Stimulated activated naive CD8-positive, alpha-beta T cell treated with anti-CD3 and anti-CD28 coated beads, Interleukin-15, amount 100 ng/mL, for 72 hours (primary cell): ENCODE measurements at regions not wholly inside any gene's neighbourhood (a gene's known extent, or its start where the extent isn't known, plus 50 kb on each side); places are given as distances from the start of the nearest gene placed in this dataset.

Source experiments
- ATAC-seq: fragments of 150-1000 bp; cut with Tn5 transposase; 2 replicates; pipeline ENCODE4 v1.10.0; 2021; ENCODE audit warnings: mild to moderate bottlenecking, moderate library complexity
- DNase-seq, 2 donors: peaks; one replicate each; pipeline ENCODE4 v3.0.0; 2021 to 2022
- H3K27ac Mint-ChIP-seq, 2 donors: one replicate each; pipeline ENCODE4 v1.8.0; 2022; ENCODE audit warnings: mild to moderate bottlenecking in 2 of 2, mixed read lengths in 2 of 2, moderate library complexity in 2 of 2
- H3K27me3 Mint-ChIP-seq: one replicate; pipeline ENCODE4 v1.8.0; 2022; ENCODE audit warnings: mixed read lengths
- H3K4me1 Mint-ChIP-seq: one replicate; pipeline ENCODE4 v1.8.0; 2022; ENCODE audit warnings: mild to moderate bottlenecking, mixed read lengths
- H3K4me3 Mint-ChIP-seq, 2 donors: one replicate each; pipeline ENCODE4 v1.8.0; 2022; ENCODE audit warnings: mild to moderate bottlenecking in 2 of 2, mixed read lengths in 2 of 2, moderate library complexity in 1 of 2
- H3K9me3 Mint-ChIP-seq, 2 donors: one replicate each; pipeline ENCODE4 v1.8.0; 2022; ENCODE audit warnings: mixed read lengths in 2 of 2

DNA sequence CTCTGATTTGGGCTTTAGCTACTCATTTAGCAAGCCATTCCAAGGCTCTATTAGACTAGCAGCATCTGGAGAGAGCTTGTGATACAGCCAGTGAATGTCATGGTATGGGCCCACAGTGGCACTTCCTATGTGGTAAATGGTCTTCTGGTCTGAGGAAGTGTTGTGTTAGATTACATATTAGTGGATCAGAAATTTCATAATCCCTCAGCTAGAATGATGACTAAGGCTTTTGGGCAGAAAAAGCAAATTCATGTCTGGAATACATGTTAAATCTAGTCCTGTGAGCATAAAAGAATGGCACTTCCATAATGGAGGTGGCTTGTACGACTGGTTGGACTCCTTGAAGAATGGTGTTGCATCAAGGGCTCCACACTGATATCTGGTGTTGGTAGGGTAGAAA is 436.8 kb upstream of the CWC22 start:
- Mint-ChIP-seq H3K27ac (no peak overlapping the region), H3K4me1 (no peaks in the 10 kb centered on the region), H3K9me3 (peaks cover 7 to 9% of the 10 kb centered on the region in 2 donors), H3K27me3 (no peaks in the 10 kb centered on the region), H3K4me3 (no peak overlapping the region)
- no peak for DNase-seq
- no peak for ATAC-seq

DNA sequence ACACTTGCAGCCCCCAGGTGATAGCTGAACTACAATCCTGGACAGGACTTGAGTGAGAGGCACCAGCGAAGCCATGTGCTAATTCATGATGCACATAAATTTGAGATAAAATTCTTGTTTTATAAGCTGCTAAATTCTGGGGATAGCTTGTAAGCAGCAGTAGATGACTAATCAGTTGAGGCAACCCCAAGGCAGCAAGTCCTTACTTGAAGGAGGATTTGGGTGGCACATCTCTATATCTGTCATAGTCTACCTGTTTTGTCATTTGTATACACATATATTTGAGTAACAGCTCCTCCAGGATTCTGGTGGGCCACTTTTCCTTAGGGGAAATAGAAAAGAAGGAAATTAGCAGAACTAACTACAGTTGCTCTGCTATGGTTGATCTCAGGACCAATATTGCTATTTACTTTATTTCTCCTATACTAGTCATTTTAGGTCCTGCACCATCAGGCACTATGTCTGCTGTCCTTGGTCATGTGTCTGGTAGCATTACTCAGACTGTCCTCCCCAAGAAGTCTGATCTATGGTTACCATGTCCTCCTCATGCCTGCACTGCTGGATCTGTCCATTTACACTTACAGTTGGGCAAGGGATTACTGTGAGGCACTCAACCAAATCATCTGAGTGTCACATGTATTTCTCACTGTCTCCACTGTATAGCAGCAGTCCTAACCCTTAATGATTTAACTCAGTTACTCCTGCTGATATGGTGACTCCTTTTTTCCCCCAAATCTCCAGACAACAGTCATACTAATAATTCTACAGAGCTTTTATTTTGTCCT is 436.0 kb upstream of the CWC22 start:
- Mint-ChIP-seq H3K4me3 (no peak overlapping the region), H3K4me1 (no peaks in the 10 kb centered on the region), H3K27me3 (no peaks in the 10 kb centered on the region), H3K9me3 (peaks cover 7 to 9% of the 10 kb centered on the region in 2 donors), H3K27ac (no peak overlapping the region)
- ATAC-seq (no peak), DNase-seq (no peak)

- no peak for DNase-seq
- H3K27me3 Mint-ChIP-seq, result no peaks in the 10 kb centered on the region
- no peaks in the 10 kb centered on the region for H3K4me1 Mint-ChIP-seq
- H3K4me3 Mint-ChIP-seq, result no peak overlapping the region
- ATAC-seq, result no peak
- peaks cover under 1 to 2% of the 10 kb centered on the region in 2 donors for H3K9me3 Mint-ChIP-seq
- no peak overlapping the region for H3K27ac Mint-ChIP-seq
These were observed 412.1 kb upstream of the CWC22 start for GRCh38 chr2:180419212-180419611.

DNA sequence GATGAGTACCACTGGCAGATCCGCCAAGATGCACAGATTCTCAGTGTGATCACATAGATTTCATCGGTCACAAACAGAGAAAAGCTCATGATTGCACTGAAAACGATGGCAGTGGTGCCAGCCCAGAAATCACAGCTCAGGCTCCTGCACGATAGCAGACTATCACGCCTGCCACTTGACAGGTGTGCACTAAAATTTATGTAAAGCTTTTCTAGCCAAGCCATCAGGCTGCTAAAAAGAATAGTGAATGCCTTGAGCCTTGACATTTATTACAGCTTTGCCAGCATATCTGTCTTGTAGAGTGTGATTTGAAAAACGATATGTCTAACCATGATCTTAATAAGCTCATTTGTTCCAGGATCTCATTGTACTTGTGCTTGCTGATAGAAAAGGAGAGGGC is 409.5 kb upstream of the CWC22 start:
- H3K27ac Mint-ChIP-seq, result no peak overlapping the region
- no peak overlapping the region for H3K4me3 Mint-ChIP-seq
- no peak for ATAC-seq
- no peaks in the 10 kb centered on the region for H3K9me3 Mint-ChIP-seq
- H3K4me1 Mint-ChIP-seq, result no peaks in the 10 kb centered on the region
- DNase-seq, result no peak
- no peaks in the 10 kb centered on the region for H3K27me3 Mint-ChIP-seq

- no peak overlapping the region for H3K4me3 Mint-ChIP-seq
- H3K27me3 Mint-ChIP-seq, result no peaks in the 10 kb centered on the region
- H3K4me1 Mint-ChIP-seq, result no peaks in the 10 kb centered on the region
- H3K9me3 Mint-ChIP-seq, result no peaks in the 10 kb centered on the region
- no peak overlapping the region for H3K27ac Mint-ChIP-seq
- ATAC-seq (no peak), DNase-seq (no peak)
These were observed 406.2 kb upstream of the CWC22 start for GRCh38 chr2:180413336-180413735.

- ATAC-seq (no peak), DNase-seq (no peak)
- H3K4me1 Mint-ChIP-seq, result no peaks in the 10 kb centered on the region
- H3K4me3 Mint-ChIP-seq, result no peak overlapping the region
- no peaks in the 10 kb centered on the region for H3K9me3 Mint-ChIP-seq
- no peak overlapping the region for H3K27ac Mint-ChIP-seq
- H3K27me3 Mint-ChIP-seq, result no peaks in the 10 kb centered on the region
These were observed 405.1 kb upstream of the CWC22 start for GRCh38 chr2:180412219-180412618.

GRCh38 chr2:180411661-180412060 is 404.6 kb upstream of the CWC22 start:
- H3K27ac Mint-ChIP-seq, result no peak overlapping the region
- DNase-seq, result no peak
- no peak for ATAC-seq
- H3K9me3 Mint-ChIP-seq, result no peaks in the 10 kb centered on the region
- H3K4me3 Mint-ChIP-seq, result no peak overlapping the region
- no peaks in the 10 kb centered on the region for H3K4me1 Mint-ChIP-seq
- H3K27me3 Mint-ChIP-seq, result no peaks in the 10 kb centered on the region

DNA sequence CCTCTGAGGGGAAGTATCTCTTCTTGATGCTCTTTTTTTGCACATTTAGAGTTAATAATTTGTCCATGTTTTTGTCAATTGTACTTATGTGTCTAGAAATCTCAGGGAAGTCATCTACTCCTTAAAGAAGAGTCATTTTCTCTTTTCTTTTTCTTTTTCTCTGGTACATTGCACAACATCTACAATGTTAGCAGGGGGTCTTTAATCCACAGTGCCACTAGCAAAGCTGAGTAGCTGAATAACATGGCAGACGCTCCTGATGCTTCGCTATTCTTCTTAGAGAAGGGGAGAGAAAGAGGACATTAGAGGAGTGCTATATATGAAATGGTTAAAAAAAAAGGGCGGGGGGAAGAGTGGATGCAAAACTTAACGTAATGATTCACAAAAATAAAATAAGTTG is 399.6 kb upstream of the CWC22 start:
- no peak overlapping the region for H3K4me3 Mint-ChIP-seq
- no peaks in the 10 kb centered on the region for H3K9me3 Mint-ChIP-seq
- ATAC-seq (no peak), DNase-seq (no peak)
- no peaks in the 10 kb centered on the region for H3K4me1 Mint-ChIP-seq
- H3K27ac Mint-ChIP-seq, result no peak overlapping the region
- H3K27me3 Mint-ChIP-seq, result no peaks in the 10 kb centered on the region

DNA sequence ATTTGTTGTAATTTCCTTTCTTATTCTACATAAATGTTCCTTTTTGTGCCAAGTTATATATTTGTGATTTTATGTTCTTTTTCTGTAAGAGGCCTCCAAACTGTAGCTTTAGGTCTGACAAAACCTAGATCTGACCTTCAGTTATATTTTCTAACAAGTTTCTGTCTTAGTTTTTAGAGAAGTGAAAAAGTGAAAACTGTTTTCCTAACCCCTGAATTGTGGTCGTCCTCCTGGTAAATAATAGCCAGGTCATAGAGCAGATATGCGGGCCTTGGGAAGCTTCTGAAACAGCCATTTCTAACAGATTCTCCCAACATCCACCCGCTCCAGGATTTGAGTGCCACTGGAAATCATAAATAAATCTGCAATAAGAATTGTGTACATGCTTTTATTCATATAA is 398.4 kb upstream of the CWC22 start:
- no peak overlapping the region for H3K4me3 Mint-ChIP-seq
- H3K9me3 Mint-ChIP-seq, result no peaks in the 10 kb centered on the region
- no peaks in the 10 kb centered on the region for H3K27me3 Mint-ChIP-seq
- H3K4me1 Mint-ChIP-seq, result no peaks in the 10 kb centered on the region
- no peak for DNase-seq
- no peak overlapping the region for H3K27ac Mint-ChIP-seq
- no peak for ATAC-seq

- ATAC-seq (no peak), DNase-seq (no peak)
- no peaks in the 10 kb centered on the region for H3K4me1 Mint-ChIP-seq
- H3K4me3 Mint-ChIP-seq, result no peak overlapping the region
- no peak overlapping the region for H3K27ac Mint-ChIP-seq
- H3K27me3 Mint-ChIP-seq, result no peaks in the 10 kb centered on the region
- peaks cover 0 to 21% of the 10 kb centered on the region in 2 donors for H3K9me3 Mint-ChIP-seq
These were observed 387.2 kb upstream of the CWC22 start for GRCh38 chr2:180394305-180394704.

DNA sequence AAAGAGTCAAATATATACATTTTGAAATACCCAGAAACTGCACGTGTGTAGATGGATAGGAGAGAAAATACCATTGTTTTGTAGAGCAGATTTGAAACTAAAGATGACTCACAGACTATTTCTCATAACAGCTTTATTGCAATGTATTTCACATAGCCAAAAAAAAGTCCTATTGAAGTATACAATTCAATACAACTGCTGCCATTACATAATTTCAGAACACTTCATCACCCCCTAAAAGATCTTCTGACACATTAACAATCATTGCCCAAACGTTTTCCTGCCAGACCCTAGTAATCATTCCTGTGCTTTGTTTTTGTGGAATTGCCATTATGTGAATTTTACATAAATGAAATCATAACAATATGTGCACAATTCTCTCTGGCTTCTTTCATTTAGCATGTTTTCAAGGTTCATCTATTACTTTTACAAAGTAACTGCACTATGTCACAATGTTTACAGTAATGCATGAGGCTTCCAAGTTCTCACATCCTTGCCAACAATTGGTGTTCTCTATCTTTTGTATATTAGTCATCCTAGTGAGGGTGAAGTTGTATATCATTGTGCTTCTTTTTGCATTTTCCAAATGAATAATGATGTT is 378.6 kb upstream of the CWC22 start:
- H3K9me3 Mint-ChIP-seq, result peaks cover 0 to 7% of the 10 kb centered on the region in 2 donors

DNA sequence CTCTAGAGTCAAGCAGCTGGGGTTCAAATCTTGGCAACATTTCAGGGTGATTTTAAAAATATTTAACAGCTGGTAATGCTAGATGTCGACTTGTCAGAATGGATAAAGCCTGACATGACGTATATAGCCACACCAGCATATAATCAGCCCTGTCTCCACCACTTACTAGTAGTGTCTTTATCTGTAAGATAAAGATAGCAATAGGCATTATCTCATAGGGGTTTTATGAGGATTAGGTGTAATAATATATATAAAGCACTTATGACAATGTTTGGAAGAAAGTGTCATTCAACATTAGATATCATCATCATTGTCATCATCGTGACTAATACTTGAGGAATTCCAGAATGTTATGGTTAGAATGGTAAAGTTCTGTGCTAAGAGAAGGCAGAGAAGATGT is 369.0 kb upstream of the CWC22 start:
- no peaks in the 10 kb centered on the region for H3K4me1 Mint-ChIP-seq
- no peak overlapping the region for H3K27ac Mint-ChIP-seq
- DNase-seq (no peak), ATAC-seq (no peak)
- no peaks in the 10 kb centered on the region for H3K9me3 Mint-ChIP-seq
- no peak overlapping the region for H3K4me3 Mint-ChIP-seq
- no peaks in the 10 kb centered on the region for H3K27me3 Mint-ChIP-seq

More for the DNA sequence above, 378.6 kb upstream of the CWC22 start:
- H3K4me3 Mint-ChIP-seq, result no peak overlapping the region
- ATAC-seq (no peak), DNase-seq (no peak)
- H3K27me3 Mint-ChIP-seq, result no peaks in the 10 kb centered on the region
- H3K4me1 Mint-ChIP-seq, result no peaks in the 10 kb centered on the region
- H3K27ac Mint-ChIP-seq, result no peak overlapping the region

DNA sequence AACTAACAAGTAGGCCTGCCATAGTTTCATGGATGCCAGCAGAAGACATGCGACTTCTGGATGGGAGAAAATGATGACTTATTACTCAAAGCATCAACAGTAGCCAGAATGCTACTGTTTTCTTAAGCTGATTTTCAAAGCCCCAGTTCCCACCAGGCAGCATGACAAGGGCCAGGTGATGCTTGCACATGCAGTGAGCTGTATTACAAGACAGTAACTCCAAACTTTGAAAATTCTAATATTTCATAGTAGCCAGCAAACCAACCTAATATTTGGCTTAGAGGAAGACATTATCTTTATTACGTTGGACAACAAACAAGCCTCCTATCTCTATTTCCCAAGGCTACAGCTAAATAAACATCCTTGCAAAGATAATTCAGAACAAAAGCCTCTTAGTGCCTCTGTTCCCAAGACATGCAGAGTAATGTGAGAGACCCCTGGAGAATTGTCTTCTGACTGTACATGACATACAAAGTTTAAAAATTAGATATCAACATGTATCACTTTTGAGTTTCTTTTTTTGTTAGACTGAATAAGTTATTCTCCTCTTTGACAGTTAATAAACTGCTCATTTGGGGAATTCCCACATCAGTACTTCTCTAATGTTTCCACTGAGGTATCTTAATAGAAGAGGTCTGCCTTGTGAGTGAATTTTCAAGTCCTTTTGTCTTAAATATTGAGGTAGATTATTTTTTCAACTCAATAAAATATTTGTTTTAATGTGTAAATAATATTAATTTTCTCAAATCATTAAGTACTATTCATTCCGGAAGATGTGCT is 367.6 kb upstream of the CWC22 start:
- Mint-ChIP-seq H3K27me3 (no peaks in the 10 kb centered on the region), H3K27ac (no peak overlapping the region), H3K4me1 (no peaks in the 10 kb centered on the region), H3K9me3 (no peaks in the 10 kb centered on the region), H3K4me3 (no peak overlapping the region)
- DNase-seq (no peak), ATAC-seq (no peak)

- H3K9me3 Mint-ChIP-seq, result no peaks in the 10 kb centered on the region
- ATAC-seq (no peak), DNase-seq (no peak)
- H3K4me1 Mint-ChIP-seq, result no peaks in the 10 kb centered on the region
- no peak overlapping the region for H3K27ac Mint-ChIP-seq
- no peaks in the 10 kb centered on the region for H3K27me3 Mint-ChIP-seq
- H3K4me3 Mint-ChIP-seq, result no peak overlapping the region
These were observed 363.6 kb upstream of the CWC22 start for GRCh38 chr2:180370511-180371205.

DNA sequence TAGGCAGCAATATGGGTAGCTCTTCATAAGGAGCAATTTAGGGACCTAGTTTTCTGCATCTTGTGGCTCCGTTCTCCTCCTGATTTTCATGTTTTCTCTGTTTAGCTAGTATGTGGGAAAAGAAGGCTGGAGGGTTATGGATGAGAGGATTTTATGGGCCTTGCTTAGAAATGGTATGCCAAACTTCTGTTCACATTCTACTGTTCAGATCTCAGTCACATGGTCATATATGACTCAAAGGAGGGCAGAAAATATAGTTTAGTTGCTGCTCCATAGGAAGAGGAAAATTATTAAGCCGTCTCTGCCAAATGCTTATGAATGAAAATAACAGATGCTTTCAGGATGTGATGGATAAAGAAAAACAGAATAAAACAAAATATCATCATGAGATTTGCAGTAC is 361.8 kb upstream of the CWC22 start:
- DNase-seq (no peak), ATAC-seq (no peak)
- H3K4me3 Mint-ChIP-seq, result no peak overlapping the region
- no peak overlapping the region for H3K27ac Mint-ChIP-seq
- no peaks in the 10 kb centered on the region for H3K9me3 Mint-ChIP-seq
- H3K27me3 Mint-ChIP-seq, result no peaks in the 10 kb centered on the region
- no peaks in the 10 kb centered on the region for H3K4me1 Mint-ChIP-seq

DNA sequence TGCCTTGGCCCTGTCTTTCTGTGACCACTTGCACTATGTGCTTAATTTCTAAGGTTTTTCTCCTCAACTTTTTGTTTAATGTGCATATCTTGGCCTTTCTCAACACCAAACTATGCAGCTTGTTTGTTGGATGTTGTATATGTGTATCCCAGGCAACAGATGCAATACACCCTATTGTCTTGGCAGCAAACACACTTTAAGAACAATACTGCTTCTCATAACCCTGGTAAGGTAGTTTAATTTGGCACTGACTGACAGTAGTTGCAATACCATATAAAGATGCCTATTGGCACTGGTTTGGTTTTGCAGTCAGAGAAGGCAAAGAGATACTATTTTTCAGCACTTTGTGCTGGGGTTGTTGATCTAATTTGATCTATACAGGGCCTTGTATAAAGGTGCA is 360.7 kb upstream of the CWC22 start:
- no peak overlapping the region for H3K27ac Mint-ChIP-seq
- no peaks in the 10 kb centered on the region for H3K4me1 Mint-ChIP-seq
- no peak for DNase-seq
- ATAC-seq, result no peak
- H3K4me3 Mint-ChIP-seq, result no peak overlapping the region
- no peaks in the 10 kb centered on the region for H3K27me3 Mint-ChIP-seq
- no peaks in the 10 kb centered on the region for H3K9me3 Mint-ChIP-seq
